Glutamatergic neuron (in vitro differentiated cells): ENCODE measurements at regions not wholly inside any gene's neighbourhood (a gene's known extent, or its start where the extent isn't known, plus 50 kb on each side); places are given as distances from the start of the nearest gene placed in this dataset.
A peak's percentile ranks its signal among the peaks of the same experiment; 100 is the strongest.

ENCODE experiments used
- DNase-seq: peaks from one replicate; pipeline ENCODE4 v3.0.0; 2022
- H3K27ac Mint-ChIP-seq: one replicate; pipeline ENCODE4 v1.8.0; 2020; ENCODE audit warnings: mild to moderate bottlenecking, mixed read lengths, inconsistent platforms; ENCODE audit not compliant: unreplicated experiment
- H3K27me3 Mint-ChIP-seq: one replicate; pipeline ENCODE4 v1.8.0; 2020; ENCODE audit warnings: mild to moderate bottlenecking, moderate library complexity, mixed read lengths, inconsistent platforms; ENCODE audit not compliant: unreplicated experiment
- H3K36me3 Mint-ChIP-seq: one replicate; pipeline ENCODE4 v1.8.0; 2020; ENCODE audit warnings: mild to moderate bottlenecking, mixed read lengths, inconsistent platforms; ENCODE audit not compliant: unreplicated experiment
- H3K4me1 Mint-ChIP-seq: one replicate; pipeline ENCODE4 v1.8.0; 2020; ENCODE audit warnings: mild to moderate bottlenecking, low read depth, mixed read lengths, inconsistent platforms; ENCODE audit not compliant: unreplicated experiment
- H3K4me3 Mint-ChIP-seq: one replicate; pipeline ENCODE4 v1.8.0; 2020; ENCODE audit warnings: mild to moderate bottlenecking, mixed read lengths, inconsistent platforms; ENCODE audit not compliant: unreplicated experiment
- H3K9me3 Mint-ChIP-seq: one replicate; pipeline ENCODE4 v1.8.0; 2020; ENCODE audit warnings: mild to moderate bottlenecking, moderate library complexity, mixed read lengths, inconsistent platforms; ENCODE audit not compliant: unreplicated experiment
- TF ChIP-seq, protein P1 (sequence below): fragments of 200-600 bp; sonication (generic); IDR thresholded peaks from one replicate; pipeline ENCODE4 v1.5.0; 2021; ENCODE audit not compliant: partially characterized antibody, unreplicated experiment

GRCh38 chr18:75874401-75875089, 447.0 kb upstream of the SMIM21 start:
- DNase-seq = no peak
- H3K36me3 Mint-ChIP-seq = peaks cover 8% of the 10 kb centered on the region
- H3K4me1 Mint-ChIP-seq = peaks cover 11% of the 10 kb centered on the region
- H3K27me3 Mint-ChIP-seq = no peaks in the 10 kb centered on the region
- TF ChIP-seq, protein P1, sequence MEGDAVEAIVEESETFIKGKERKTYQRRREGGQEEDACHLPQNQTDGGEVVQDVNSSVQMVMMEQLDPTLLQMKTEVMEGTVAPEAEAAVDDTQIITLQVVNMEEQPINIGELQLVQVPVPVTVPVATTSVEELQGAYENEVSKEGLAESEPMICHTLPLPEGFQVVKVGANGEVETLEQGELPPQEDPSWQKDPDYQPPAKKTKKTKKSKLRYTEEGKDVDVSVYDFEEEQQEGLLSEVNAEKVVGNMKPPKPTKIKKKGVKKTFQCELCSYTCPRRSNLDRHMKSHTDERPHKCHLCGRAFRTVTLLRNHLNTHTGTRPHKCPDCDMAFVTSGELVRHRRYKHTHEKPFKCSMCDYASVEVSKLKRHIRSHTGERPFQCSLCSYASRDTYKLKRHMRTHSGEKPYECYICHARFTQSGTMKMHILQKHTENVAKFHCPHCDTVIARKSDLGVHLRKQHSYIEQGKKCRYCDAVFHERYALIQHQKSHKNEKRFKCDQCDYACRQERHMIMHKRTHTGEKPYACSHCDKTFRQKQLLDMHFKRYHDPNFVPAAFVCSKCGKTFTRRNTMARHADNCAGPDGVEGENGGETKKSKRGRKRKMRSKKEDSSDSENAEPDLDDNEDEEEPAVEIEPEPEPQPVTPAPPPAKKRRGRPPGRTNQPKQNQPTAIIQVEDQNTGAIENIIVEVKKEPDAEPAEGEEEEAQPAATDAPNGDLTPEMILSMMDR = no peak
- peak overlapping the region; percentile 65 for H3K27ac Mint-ChIP-seq
- H3K9me3 Mint-ChIP-seq = no peaks in the 10 kb centered on the region
- no peak overlapping the region for H3K4me3 Mint-ChIP-seq

DNA sequence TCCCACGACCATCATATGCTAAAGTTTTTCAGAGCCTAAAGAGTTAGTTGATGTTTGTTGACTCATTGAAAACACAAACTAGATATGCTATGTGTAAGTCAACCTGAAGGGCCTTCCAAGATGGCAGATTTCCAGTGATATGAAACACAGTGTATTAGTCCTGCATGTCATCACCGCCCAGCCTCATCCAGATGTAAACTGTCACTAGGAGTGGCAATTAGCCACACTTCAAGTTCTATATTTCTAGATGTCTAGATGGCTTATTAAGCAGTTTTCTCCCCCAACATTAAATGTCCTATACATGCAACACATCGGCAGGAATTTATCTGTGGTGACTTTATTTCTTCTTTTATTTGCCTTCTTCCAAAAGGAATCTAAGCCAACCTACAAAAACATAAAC, 444.1 kb upstream of the SMIM21 start:
- Mint-ChIP-seq H3K9me3 (no peaks in the 10 kb centered on the region), H3K27me3 (no peaks in the 10 kb centered on the region)

GRCh38 chr18:75869162-75869561, 441.7 kb upstream of the SMIM21 start:
- no peaks in the 10 kb centered on the region for H3K36me3 Mint-ChIP-seq
- H3K4me1 Mint-ChIP-seq = peaks cover 8% of the 10 kb centered on the region
- H3K27me3 Mint-ChIP-seq = no peaks in the 10 kb centered on the region
- H3K9me3 Mint-ChIP-seq = peaks cover 6% of the 10 kb centered on the region
- DNase-seq = no peak
- TF ChIP-seq, protein P1 = no peak
- H3K27ac Mint-ChIP-seq = no peak overlapping the region
- no peak overlapping the region for H3K4me3 Mint-ChIP-seq

More for the DNA sequence above, 444.1 kb upstream of the SMIM21 start:
- Mint-ChIP-seq H3K4me3 (no peak overlapping the region), H3K36me3 (peaks cover under 1% of the 10 kb centered on the region), H3K4me1 (peaks cover 11% of the 10 kb centered on the region), H3K27ac (no peak overlapping the region)
- TF ChIP-seq, protein P1 = no peak
- no peak for DNase-seq

- Mint-ChIP-seq H3K36me3 (no peaks in the 10 kb centered on the region), H3K4me1 (peaks cover 2% of the 10 kb centered on the region), H3K27ac (no peak overlapping the region), H3K9me3 (peaks cover 6% of the 10 kb centered on the region), H3K4me3 (no peak overlapping the region), H3K27me3 (no peaks in the 10 kb centered on the region)
- DNase-seq = no peak
- TF ChIP-seq, protein P1 = no peak
Observed at GRCh38 chr18:75868031-75868430, 440.5 kb upstream of the SMIM21 start.

GRCh38 chr18:75865639-75866038, 438.1 kb upstream of the SMIM21 start:
- TF ChIP-seq, protein P1 = no peak
- no peak for DNase-seq
- Mint-ChIP-seq H3K9me3 (peaks cover 6% of the 10 kb centered on the region), H3K27ac (no peak overlapping the region), H3K27me3 (no peaks in the 10 kb centered on the region), H3K4me3 (no peak overlapping the region), H3K36me3 (no peaks in the 10 kb centered on the region), H3K4me1 (no peaks in the 10 kb centered on the region)
